GM19025 (cell line): ENCODE measurements at regions not wholly inside any gene's neighbourhood (a gene's known extent, or its start where the extent isn't known, plus 50 kb on each side); places are given as distances from the start of the nearest gene placed in this dataset.
"Not testable (repeated sequence)": the region's sequence is repeated elsewhere in the genome, so short reads cannot be mapped to it uniquely, and the experiment has no call there.

Source experiments
- ATAC-seq: cut with Tn5 transposase; IDR thresholded peaks from one replicate; pipeline ENCODE4 v1.9.1; 2021; ENCODE audit warnings: mild to moderate bottlenecking, low read depth, moderate library complexity; ENCODE audit not compliant: unreplicated experiment

- not testable (repeated sequence) for ATAC-seq
Observed at GRCh38 chr11:90972159-90972558, 749.3 kb upstream of the CHORDC1 start.

GRCh38 chr11:90947930-90948329 lies 725.1 kb upstream of the CHORDC1 start:
- ATAC-seq, result no peak

DNA sequence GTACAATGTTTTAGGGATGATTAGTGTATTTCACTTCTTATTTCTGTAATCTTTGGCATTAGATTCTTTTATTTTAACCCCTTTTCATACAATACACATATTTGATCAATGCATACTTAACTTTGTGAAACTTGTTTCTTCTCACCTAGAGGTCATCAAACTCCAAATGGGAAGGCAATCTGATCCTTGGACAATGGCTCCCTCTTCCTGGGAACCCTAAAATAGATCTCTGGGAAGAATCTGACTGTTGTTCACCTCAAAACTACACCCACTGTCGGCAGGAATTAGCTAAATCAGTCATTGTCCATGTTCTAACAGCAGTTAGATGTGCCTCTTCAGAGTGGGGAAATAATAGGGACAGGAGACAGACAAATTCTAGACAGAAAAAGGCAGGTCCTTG lies 707.4 kb upstream of the CHORDC1 start:
- no peak for ATAC-seq

DNA sequence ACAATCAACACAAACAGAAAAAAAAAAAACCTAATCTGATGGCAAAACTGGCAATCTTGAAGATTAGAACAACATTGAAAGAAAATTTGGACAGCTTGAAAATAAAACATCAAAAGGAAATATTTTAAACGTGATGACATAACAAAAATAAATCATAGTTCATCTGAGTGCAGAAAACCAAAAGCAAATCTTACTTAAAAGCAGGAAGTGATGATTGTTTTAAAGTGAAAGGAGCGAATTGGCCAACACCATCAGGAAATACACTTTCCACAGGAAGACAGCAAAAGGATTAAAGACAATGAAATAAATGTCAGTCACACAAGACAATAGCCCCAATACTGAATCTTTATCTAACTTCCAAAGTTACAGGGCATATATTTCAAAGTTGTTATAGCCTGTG lies 696.5 kb upstream of the CHORDC1 start:
- no peak for ATAC-seq

DNA sequence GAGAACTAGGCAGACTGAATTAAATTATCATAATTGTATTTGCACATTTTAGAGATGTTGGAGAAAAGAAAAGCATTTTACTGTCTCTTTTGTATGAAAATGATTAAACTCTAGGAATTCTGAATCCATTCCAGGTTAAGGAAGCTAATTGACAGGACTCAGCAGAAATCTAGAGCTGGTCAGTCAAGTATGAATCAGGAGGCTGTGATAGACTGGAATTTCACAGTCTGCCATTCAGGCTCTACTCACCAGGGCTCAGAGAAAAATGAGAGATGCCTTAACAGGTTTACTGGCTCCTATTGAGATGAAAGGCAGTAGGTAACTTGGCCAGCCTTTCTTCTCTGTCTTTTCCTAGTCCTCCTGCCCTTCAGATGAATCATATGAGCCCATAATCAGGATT lies 693.9 kb upstream of the CHORDC1 start:
- no peak for ATAC-seq

GRCh38 chr11:90913131-90913668 lies 690.4 kb upstream of the CHORDC1 start:
- no peak for ATAC-seq

- no peak for ATAC-seq
Observed at GRCh38 chr11:90912631-90913030, 689.8 kb upstream of the CHORDC1 start.

GRCh38 chr11:90911192-90911591 lies 688.3 kb upstream of the CHORDC1 start:
- ATAC-seq, result no peak

DNA sequence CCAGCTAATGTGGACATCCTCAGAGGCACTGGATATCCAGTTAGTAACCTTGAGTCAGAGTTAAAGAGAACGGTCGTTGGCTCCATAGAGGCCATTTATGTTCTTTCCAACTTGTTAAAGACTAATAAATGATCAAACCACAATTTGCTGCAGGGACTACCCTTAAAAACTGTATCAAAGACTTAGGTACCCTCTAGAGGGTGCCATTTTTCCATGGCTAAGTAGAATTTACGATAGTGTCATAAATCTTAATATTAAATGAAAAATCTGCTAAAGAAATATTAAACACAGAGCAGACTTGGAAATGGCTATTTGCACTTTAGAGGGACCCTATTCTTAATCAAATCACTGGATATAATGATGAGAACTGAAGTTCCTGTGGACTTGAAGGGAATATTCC lies 685.2 kb upstream of the CHORDC1 start:
- ATAC-seq, result no peak

GRCh38 chr11:90895850-90896249 lies 673.0 kb upstream of the CHORDC1 start:
- no peak for ATAC-seq

DNA sequence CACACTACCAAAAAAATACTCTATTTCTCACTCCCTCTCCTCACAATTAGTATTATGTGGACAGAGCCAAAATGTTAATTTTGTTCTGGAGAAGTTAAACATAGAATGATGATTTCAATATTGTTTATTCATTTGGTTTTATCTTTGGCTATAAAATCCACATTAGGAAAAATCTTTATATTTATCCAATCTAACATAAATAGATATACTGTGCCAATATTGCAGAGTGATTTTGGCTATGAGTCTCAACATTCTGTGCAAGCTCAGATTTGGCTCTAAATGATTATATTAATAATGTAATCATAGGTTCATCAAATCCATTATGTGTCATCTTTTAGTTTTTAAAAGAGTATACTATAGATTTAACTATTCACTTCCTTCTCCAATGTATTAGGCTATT lies 667.5 kb upstream of the CHORDC1 start:
- ATAC-seq, result no peak

DNA sequence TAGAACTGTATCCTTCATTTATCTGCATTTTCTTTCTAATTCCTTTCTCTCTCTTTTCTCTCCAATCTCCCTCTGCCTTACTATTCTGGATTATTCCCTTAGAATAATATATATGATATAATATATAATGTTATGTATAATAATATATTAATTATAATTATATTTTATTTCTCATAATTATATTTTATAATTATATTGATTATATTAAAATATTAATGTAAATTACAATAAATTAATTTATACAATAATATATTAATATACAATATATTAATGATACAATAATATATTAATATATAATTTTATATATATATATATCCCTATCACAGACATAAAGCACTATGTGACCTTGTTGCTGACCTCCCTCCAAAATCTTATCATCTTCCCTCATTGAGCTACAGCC lies 661.3 kb upstream of the CHORDC1 start:
- ATAC-seq, result no peak

- no peak for ATAC-seq
Observed at GRCh38 chr11:90874986-90875385, 652.1 kb upstream of the CHORDC1 start.

GRCh38 chr11:90874281-90874680 lies 651.4 kb upstream of the CHORDC1 start:
- ATAC-seq, result no peak

GRCh38 chr11:90867416-90867815 lies 644.6 kb upstream of the CHORDC1 start:
- no peak for ATAC-seq

DNA sequence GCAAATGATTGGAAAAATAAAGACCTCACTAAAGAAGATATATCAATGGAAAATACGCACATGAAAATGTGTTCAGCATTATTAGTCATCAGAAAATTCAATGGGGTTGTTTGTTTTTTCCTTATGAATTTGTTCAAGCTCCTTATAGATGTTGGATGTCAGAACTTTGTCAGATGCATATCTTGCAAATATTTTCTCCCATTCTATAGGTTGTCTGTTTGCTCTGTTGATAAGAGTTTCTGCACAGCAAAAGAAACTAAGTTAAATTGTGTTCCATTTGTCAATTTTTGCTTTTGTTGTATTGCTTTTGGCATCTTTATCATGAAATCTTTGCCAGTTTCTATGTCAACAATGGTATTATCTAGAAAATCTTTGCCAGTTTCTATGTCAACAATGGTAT lies 633.9 kb upstream of the CHORDC1 start:
- ATAC-seq, result no peak

GRCh38 chr11:90855531-90855930 lies 632.7 kb upstream of the CHORDC1 start:
- ATAC-seq, result no peak

DNA sequence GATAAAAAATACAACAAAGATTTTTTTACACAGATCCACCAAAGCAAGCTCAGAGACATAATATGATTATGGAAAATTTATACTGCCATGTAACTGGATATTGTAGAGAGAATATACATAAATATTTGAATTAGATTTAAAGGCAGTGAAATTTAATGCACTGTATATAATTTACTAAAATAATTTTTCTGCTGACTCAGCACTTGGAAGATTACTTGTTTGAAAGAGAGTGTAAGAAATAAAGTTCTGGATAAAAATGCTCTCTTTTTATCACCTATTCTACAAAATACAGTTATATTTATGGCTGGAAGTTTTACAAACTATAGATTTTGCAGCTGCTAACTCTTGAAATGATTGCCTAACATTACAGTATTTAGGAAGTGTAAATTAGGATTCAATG lies 628.3 kb upstream of the CHORDC1 start:
- ATAC-seq, result no peak

- ATAC-seq, result no peak
Observed at GRCh38 chr11:90849312-90849711, 626.5 kb upstream of the CHORDC1 start.

DNA sequence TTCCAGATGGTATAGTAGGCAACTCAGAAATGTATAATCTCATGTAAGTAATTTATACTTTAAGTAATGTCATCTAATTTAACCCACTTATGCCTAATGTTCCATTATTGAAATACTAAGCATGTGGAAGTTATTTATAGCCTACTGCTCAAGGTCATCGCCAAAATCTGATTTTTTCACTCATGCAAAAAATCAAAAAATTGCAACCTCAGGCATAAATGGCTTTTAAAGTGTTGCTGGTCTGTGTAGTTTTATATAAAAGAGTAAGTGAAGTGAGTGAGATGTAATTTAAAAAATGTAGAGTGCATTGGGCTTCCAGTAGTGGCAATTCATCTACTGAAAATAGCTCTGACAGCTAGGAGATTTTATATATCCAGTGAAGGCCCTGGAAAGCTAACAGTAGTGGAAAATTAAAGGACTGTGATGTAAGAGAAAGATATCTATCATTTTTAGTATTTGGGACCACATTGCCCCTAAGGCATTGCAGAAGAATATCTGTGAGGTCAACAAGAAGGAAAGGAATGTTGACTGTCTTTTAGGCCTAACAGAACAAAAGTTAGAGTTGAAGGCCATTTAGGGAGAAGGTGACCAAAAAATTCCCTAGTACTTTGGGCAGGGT lies 624.5 kb upstream of the CHORDC1 start:
- ATAC-seq, result no peak

- no peak for ATAC-seq
Observed at GRCh38 chr11:90846628-90847027, 623.8 kb upstream of the CHORDC1 start.

DNA sequence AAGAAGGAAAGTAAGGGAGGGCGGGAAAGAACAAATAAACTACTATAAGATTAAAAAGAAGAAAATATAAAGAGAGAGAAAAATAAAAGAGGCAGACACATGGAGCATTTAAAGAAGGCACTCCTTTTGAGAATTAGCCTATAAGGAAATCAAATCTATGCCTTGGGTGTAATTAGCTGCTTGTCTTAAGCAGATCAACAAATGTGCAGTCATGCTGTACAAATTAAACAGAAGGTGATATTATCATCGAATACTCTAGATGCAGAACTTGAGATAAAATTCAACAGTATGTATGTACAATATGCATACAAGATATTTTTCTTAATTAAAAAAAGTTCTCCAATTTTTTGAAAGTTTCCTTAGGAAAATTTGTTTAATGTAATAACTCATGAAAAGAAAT lies 623.0 kb upstream of the CHORDC1 start:
- no peak for ATAC-seq

GRCh38 chr11:90845126-90845525 lies 622.3 kb upstream of the CHORDC1 start:
- ATAC-seq, result no peak
